HepG2 (cell line): ENCODE measurements at regions not wholly inside any gene's neighbourhood (a gene's known extent, or its start where the extent isn't known, plus 50 kb on each side); places are given as distances from the start of the nearest gene placed in this dataset.
A peak's percentile ranks its signal among the peaks of the same experiment; 100 is the strongest.

Experiments used
- DZIP1 ChIP-seq: sonication (generic); formaldehyde crosslinking; IDR thresholded peaks from 2 replicates; pipeline ENCODE4 v1.5.0; 2020; ENCODE audit warnings: mild to moderate bottlenecking, missing genetic modification reagents
- NCOA5 ChIP-seq: sonication (generic); formaldehyde crosslinking; IDR thresholded peaks from 2 replicates; pipeline ENCODE4 v1.4.0; 2020; ENCODE audit warnings: missing genetic modification reagents
- POLR2AphosphoS5 ChIP-seq: IDR thresholded peaks from 2 replicates; pipeline ENCODE4 v1.6.1; 2012; ENCODE audit warnings: low read depth, low read length
- RBFOX2 ChIP-seq: fragments of 200-400 bp; formaldehyde crosslinking; IDR thresholded peaks from 2 replicates; pipeline ENCODE4 v1.6.1; 2017; ENCODE audit warnings: low read depth, mild to moderate bottlenecking, low read length
- SIN3B ChIP-seq: fragments of 150-350 bp; IDR thresholded peaks from 2 replicates; pipeline ENCODE4 v1.6.1; 2014; ENCODE audit warnings: low read length
- SNAPC2 ChIP-seq: sonication (generic); formaldehyde crosslinking; IDR thresholded peaks from 2 replicates; pipeline ENCODE4 v1.8.1; 2022; ENCODE audit warnings: mild to moderate bottlenecking, missing genetic modification reagents
- SOX6 ChIP-seq, 2 experiments: fragments of 450-650 bp in 1 of 2; sonication (generic) in 1 of 2; formaldehyde crosslinking in 1 of 2; IDR thresholded peaks; 2 replicates each; pipeline versions ENCODE4 v1.4.0 to v1.6.1; 2017 to 2020; ENCODE audit warnings: antibody characterized with exemption in 1 of 2, mild to moderate bottlenecking in 1 of 2, missing genetic modification reagents in 1 of 2
- USF2 ChIP-seq, 2 experiments: sonication (generic) in 1 of 2; formaldehyde crosslinking in 1 of 2; IDR thresholded peaks; 2 replicates each; pipeline versions ENCODE4 v1.5.1 to v1.6.1; 2011 to 2020; ENCODE audit warnings: borderline replicate concordance in 1 of 2, low read depth in 1 of 2, low read length in 1 of 2, mild to moderate bottlenecking in 1 of 2, missing genetic modification reagents in 1 of 2, moderate library complexity in 1 of 2
- ZBTB40 ChIP-seq, 2 experiments: fragments of 450-650 bp in 1 of 2; sonication (generic) in 1 of 2; formaldehyde crosslinking in 1 of 2; IDR thresholded peaks; 2 replicates each; pipeline versions ENCODE4 v1.6.1 to v1.8.0; 2016 to 2022; ENCODE audit warnings: antibody characterized with exemption in 1 of 2, mild to moderate bottlenecking in 1 of 2, missing genetic modification reagents in 1 of 2
- ZNF253 ChIP-seq: sonication (generic); formaldehyde crosslinking; IDR thresholded peaks from 2 replicates; pipeline ENCODE4 v1.8.0; 2022; ENCODE audit warnings: mild to moderate bottlenecking, missing genetic modification reagents, borderline replicate concordance
- ZNF747 ChIP-seq: sonication (generic); formaldehyde crosslinking; IDR thresholded peaks from 2 replicates; pipeline ENCODE4 v1.8.1; 2023; ENCODE audit warnings: missing genetic modification reagents, mild to moderate bottlenecking, borderline replicate concordance
- ZNF784 ChIP-seq: sonication (generic); formaldehyde crosslinking; IDR thresholded peaks from 2 replicates; pipeline ENCODE4 v1.5.1; 2020; ENCODE audit warnings: missing genetic modification reagents, mild to moderate bottlenecking, borderline replicate concordance

GRCh38 chr5:93677359-93677891, 64.0 kb downstream of the POU5F2 start (continued):
- TF ChIP-seq DZIP1 (CRISPR knock-in tag) (no peak), RBFOX2 (no peak), NCOA5 (CRISPR knock-in tag) (no peak), SNAPC2 (CRISPR knock-in tag) (no peak), ZNF747 (CRISPR knock-in tag) (no peak), ZNF253 (no peak), USF2 (IDR thresholded peaks at IDR 0.05; ENCODE audit: low read depth, low read length) (no peak), USF2 (CRISPR knock-in tag; IDR thresholded peaks at IDR 0.05; ENCODE audit: borderline replicate concordance) (no peak), SIN3B (no peak), SOX6 (IDR thresholded peaks at IDR 0.05) (no peak), SOX6 (CRISPR knock-in tag; IDR thresholded peaks at IDR 0.05) (peak; percentile 86), ZBTB40 (IDR thresholded peaks at IDR 0.05) (no peak), ZBTB40 (CRISPR knock-in tag; IDR thresholded peaks at IDR 0.05) (no peak), POLR2AphosphoS5 (no peak), ZNF784 (CRISPR knock-in tag) (no peak)
